HT1080 (cell line): ENCODE measurements at regions not wholly inside any gene's neighbourhood (a gene's known extent, or its start where the extent isn't known, plus 50 kb on each side); places are given as distances from the start of the nearest gene placed in this dataset.

Experiments used
- DNase-seq: peaks from one replicate; pipeline ENCODE4 v3.0.0-alpha.2; 2015; ENCODE audit warnings: low read depth

DNA sequence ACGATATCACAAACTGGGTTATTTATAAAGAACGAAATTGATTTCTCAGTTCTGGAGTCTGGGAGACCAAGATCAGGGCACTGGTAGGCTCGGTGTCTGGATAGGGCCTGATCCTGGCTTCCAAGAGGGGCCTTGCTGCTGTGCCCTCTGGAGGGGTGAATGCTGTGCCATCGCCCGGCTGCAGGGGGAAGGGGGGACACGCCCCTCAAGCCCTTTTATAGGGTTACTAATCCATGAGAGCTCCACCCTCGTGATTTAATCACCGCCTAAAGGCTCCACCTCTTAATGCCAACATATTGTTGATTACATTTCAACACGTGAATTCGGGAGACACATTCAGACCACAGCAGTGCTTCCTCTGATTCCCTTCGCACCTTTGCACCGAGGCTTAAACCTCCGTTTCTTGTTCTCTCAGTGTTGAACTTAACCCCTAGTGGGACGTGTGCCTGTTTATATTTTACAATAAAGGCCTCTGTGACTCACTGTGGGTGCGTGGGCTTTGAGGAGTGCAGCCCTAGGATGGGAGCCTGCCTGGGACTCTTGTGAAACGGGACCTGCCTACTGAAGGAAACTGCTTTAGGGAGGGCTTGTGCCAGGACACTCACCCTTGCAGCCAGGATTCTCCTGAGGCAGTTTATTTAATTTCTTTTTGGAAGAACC is 52.4 kb upstream of the SPATA13 start:
- no peak for DNase-seq

- DNase-seq: no peak
These were observed 51.9 kb upstream of the SPATA13 start for GRCh38 chr13:24108615-24108965.

- no peak for DNase-seq
These were observed 50.5 kb upstream of the SPATA13 start for GRCh38 chr13:24110011-24110410.
